H1 (cell line): ENCODE measurements at regions not wholly inside any gene's neighbourhood (a gene's known extent, or its start where the extent isn't known, plus 50 kb on each side); places are given as distances from the start of the nearest gene placed in this dataset.

ENCODE experiments used
- CTCF ChIA-PET: fragments of 300-600 bp; sonication (Branson Sonifier 250); formaldehyde crosslinking; loops from one replicate; lab custom pipeline; 2021; ENCODE audit not compliant: partially characterized antibody; lab: Charles Lee
- POLR2A ChIA-PET: fragments of 300-600 bp; sonication (Branson Sonifier 250); formaldehyde crosslinking; loops from one replicate; lab custom pipeline; 2021; ENCODE audit warnings: inconsistent platforms; ENCODE audit not compliant: partially characterized antibody; lab: Charles Lee
- DNase-seq, 2 experiments: peaks; one replicate each; pipeline versions ENCODE4 v3.0.0 to v3.0.0-alpha.2; 2010 to 2022; ENCODE audit warnings: low spot score in 2 of 2, low read depth in 1 of 2, mixed read lengths in 1 of 2
- FAIRE-seq: peaks from 2 replicates; lab custom pipeline; 2011; peaks lifted over from hg19 to GRCh38; lab: Jason Lieb, UNC
- H2AFZ ChIP-seq: 2 replicates; pipeline ENCODE4 v1.8.1; 2012; ENCODE audit warnings: low read length, inconsistent platforms
- H2AK5ac ChIP-seq: 2 replicates; pipeline ENCODE4 v1.6.1; 2013; ENCODE audit warnings: low read depth, low read length
- H2BK120ac ChIP-seq: replicated peaks from 2 replicates; pipeline ENCODE3; 2013; ENCODE audit warnings: low read depth, low read length, inconsistent platforms
- H2BK12ac ChIP-seq: 2 replicates; pipeline ENCODE4 v1.6.1; 2013; ENCODE audit warnings: low read depth, low read length
- H2BK15ac ChIP-seq: 2 replicates; pipeline ENCODE4 v1.6.1; 2013; ENCODE audit warnings: low read length
- H2BK20ac ChIP-seq: 2 replicates; pipeline ENCODE4 v1.6.1; 2013; ENCODE audit warnings: low read length
- H2BK5ac ChIP-seq: 2 replicates; pipeline ENCODE4 v1.6.1; 2013; ENCODE audit warnings: low read depth, low read length
- H3K14ac ChIP-seq: 2 replicates; pipeline ENCODE4 v1.6.1; 2013; ENCODE audit warnings: inconsistent platforms; ENCODE audit not compliant: insufficient read length
- H3K18ac ChIP-seq: 2 replicates; pipeline ENCODE4 v1.6.1; 2013; ENCODE audit warnings: low read length; ENCODE audit errors: extremely low read depth
- H3K23ac ChIP-seq: 2 replicates; pipeline ENCODE4 v1.6.1; 2013; ENCODE audit warnings: inconsistent platforms; ENCODE audit not compliant: insufficient read length
- H3K23me2 ChIP-seq: 2 replicates; pipeline ENCODE4 v1.6.1; 2013; ENCODE audit warnings: low read depth, low read length
- H3K27ac ChIP-seq: 2 replicates; pipeline ENCODE4 v1.6.1; 2011; ENCODE audit warnings: low read depth, low read length, inconsistent platforms
- H3K27me3 ChIP-seq, 4 experiments: replicated peaks in 1 of 4; 1 replicate in 1 of 4; 2 replicates in 3 of 4; pipeline versions ENCODE4 v1.6.1 to v1.8.1; 2011 to 2013; ENCODE audit warnings: low read length in 3 of 4, mild to moderate bottlenecking in 3 of 4, inconsistent platforms in 2 of 4, mixed read lengths in 2 of 4, moderate library complexity in 1 of 4; ENCODE audit not compliant: control insufficient read depth in 3 of 4, insufficient read depth in 3 of 4; ENCODE audit errors: extremely low read depth in 1 of 4
- H3K36me3 ChIP-seq, 4 experiments: 2 replicates each; pipeline versions ENCODE4 v1.6.1 to v1.8.1; 2011 to 2013; ENCODE audit warnings: mild to moderate bottlenecking in 4 of 4, low read length in 3 of 4, moderate library complexity in 2 of 4, control low read depth in 1 of 4, inconsistent platforms in 1 of 4; ENCODE audit not compliant: insufficient read depth in 4 of 4, control insufficient read depth in 2 of 4
- H3K4ac ChIP-seq: replicated peaks from 2 replicates; pipeline ENCODE3; 2013; ENCODE audit warnings: low read length, low read depth, mixed read lengths, inconsistent platforms; ENCODE audit not compliant: insufficient read length
- H3K4me1 ChIP-seq, 4 experiments: replicated peaks in 1 of 4; 1 replicate in 1 of 4; 2 replicates in 3 of 4; pipeline versions ENCODE4 v1.6.1 to v1.8.1; 2011 to 2013; ENCODE audit warnings: low read length in 3 of 4, inconsistent platforms in 2 of 4, mixed read lengths in 1 of 4; ENCODE audit not compliant: insufficient read depth in 4 of 4, control insufficient read depth in 3 of 4
- H3K4me2 ChIP-seq, 2 experiments: 2 replicates each; pipeline versions ENCODE4 v1.6.1 to v1.8.1; 2011 to 2013; ENCODE audit warnings: low read depth in 2 of 2, low read length in 2 of 2, control low read depth in 1 of 2, inconsistent platforms in 1 of 2, mild to moderate bottlenecking in 1 of 2; ENCODE audit not compliant: insufficient read depth in 1 of 2
- H3K4me3 ChIP-seq, 4 experiments: fragments of 200-600, 300-600 bp in 1 of 4; sonication (generic), shearing (Covaris generic), sonication (Bioruptor Twin) in 1 of 4; 2 replicates each; pipeline versions ENCODE4 v1.5.1 to v1.8.1; 2011 to 2016; ENCODE audit warnings: low read length in 4 of 4, low read depth in 3 of 4, control low read depth in 2 of 4, inconsistent platforms in 2 of 4, mild to moderate bottlenecking in 2 of 4, mixed read lengths in 1 of 4, moderate library complexity in 1 of 4; ENCODE audit not compliant: insufficient read depth in 2 of 4; ENCODE audit errors: extremely low read depth in 1 of 4
- H3K56ac ChIP-seq: replicated peaks from 2 replicates; pipeline ENCODE3; 2013; ENCODE audit warnings: low read depth, mild to moderate bottlenecking, mixed read lengths, low read length, inconsistent platforms; ENCODE audit not compliant: insufficient read length
- H3K79me1 ChIP-seq: 2 replicates; pipeline ENCODE4 v1.6.1; 2013; ENCODE audit warnings: low read depth, low read length, control low read depth
- H3K79me2 ChIP-seq, 2 experiments: 2 replicates each; pipeline versions ENCODE4 v1.6.1 to v1.8.1; 2012 to 2013; ENCODE audit warnings: low read length in 2 of 2, mild to moderate bottlenecking in 2 of 2, inconsistent platforms in 1 of 2; ENCODE audit not compliant: insufficient read depth in 2 of 2, control insufficient read depth in 1 of 2
- H3K9ac ChIP-seq, 4 experiments: replicated peaks in 1 of 4; 1 replicate in 1 of 4; 2 replicates in 3 of 4; pipeline versions ENCODE4 v1.6.1 to v1.8.1; 2011 to 2013; ENCODE audit warnings: low read depth in 3 of 4, low read length in 3 of 4, control low read depth in 2 of 4, mild to moderate bottlenecking in 2 of 4, moderate library complexity in 2 of 4, inconsistent platforms in 1 of 4; ENCODE audit errors: extremely low read depth in 1 of 4
- H3K9me3 ChIP-seq, 2 experiments: 2 replicates each; pipeline versions ENCODE4 v1.6.1 to v1.8.1; 2012 to 2013; ENCODE audit warnings: mild to moderate bottlenecking in 2 of 2, moderate library complexity in 2 of 2, control low read depth in 1 of 2, inconsistent platforms in 1 of 2, low read depth in 1 of 2, low read length in 1 of 2, mixed read lengths in 1 of 2; ENCODE audit not compliant: insufficient read depth in 2 of 2
- H4K20me1 ChIP-seq, 2 experiments: replicated peaks in 1 of 2; 2 replicates each; pipeline versions ENCODE3 to v1.8.1; 2011 to 2013; ENCODE audit warnings: inconsistent platforms in 2 of 2, low read length in 2 of 2, mild to moderate bottlenecking in 1 of 2; ENCODE audit not compliant: insufficient read depth in 2 of 2, control insufficient read depth in 1 of 2
- H4K5ac ChIP-seq: 2 replicates; pipeline ENCODE4 v1.6.1; 2013; ENCODE audit warnings: low read length, low read depth, mixed read lengths, inconsistent platforms; ENCODE audit not compliant: insufficient read length
- H4K8ac ChIP-seq: 2 replicates; pipeline ENCODE4 v1.8.0; 2013; ENCODE audit warnings: mild to moderate bottlenecking, moderate library complexity, low read length, inconsistent platforms; ENCODE audit not compliant: insufficient read depth; ENCODE audit errors: extremely low read depth
- H4K91ac ChIP-seq: replicated peaks from 2 replicates; pipeline ENCODE3; 2013; ENCODE audit warnings: low read length, mixed read lengths, inconsistent platforms; ENCODE audit not compliant: insufficient read length
- ASH2L ChIP-seq: fragments of 200-600, 300-600 bp; sonication (generic); IDR thresholded peaks from one replicate; pipeline ENCODE4 v1.7.1; 2017; ENCODE audit warnings: low read length
- CBX5 ChIP-seq: fragments of 300-800, 300-1000 bp; sonication (generic); IDR thresholded peaks from 2 replicates; pipeline ENCODE4 v1.7.1; 2016; ENCODE audit warnings: antibody characterized with exemption, low read length, low read depth
- CHD1 ChIP-seq: IDR thresholded peaks from 2 replicates; pipeline ENCODE4 v1.6.1; 2012; ENCODE audit warnings: low read depth, low read length, improper control_type of control experiment
- CHD2 ChIP-seq: IDR thresholded peaks from 2 replicates; pipeline ENCODE4 v1.6.1; 2012; ENCODE audit warnings: low read length, improper control_type of control experiment
- EGR1 ChIP-seq: IDR thresholded peaks from 2 replicates; pipeline ENCODE4 v1.6.1; 2011; ENCODE audit warnings: low read depth, low read length, borderline replicate concordance
- EZH2 ChIP-seq: fragments of 200-600 bp; sonication (generic); IDR thresholded peaks from 2 replicates; pipeline ENCODE4 v1.7.1; 2012; ENCODE audit warnings: low read depth, mild to moderate bottlenecking, moderate library complexity, low read length, inconsistent platforms; ENCODE audit not compliant: severe bottlenecking
- GABPA ChIP-seq: IDR thresholded peaks from 2 replicates; pipeline ENCODE4 v1.6.1; 2011; ENCODE audit warnings: mild to moderate bottlenecking, low read length, moderate library complexity, borderline replicate concordance; ENCODE audit not compliant: insufficient read depth
- HDAC6 ChIP-seq: IDR thresholded peaks from one replicate; pipeline ENCODE4 v1.7.1; 2012; ENCODE audit warnings: low read depth, mild to moderate bottlenecking, inconsistent platforms, low read length, moderate library complexity
- RBBP5 ChIP-seq: IDR thresholded peaks from 2 replicates; pipeline ENCODE4 v1.7.1; 2012; ENCODE audit warnings: low read depth, mild to moderate bottlenecking, inconsistent platforms, low read length, moderate library complexity, borderline replicate concordance
- SAP30 ChIP-seq: fragments of 300-600 bp; sonication (generic); IDR thresholded peaks from 2 replicates; pipeline ENCODE4 v1.7.1; 2012; ENCODE audit warnings: low read length, moderate library complexity, mild to moderate bottlenecking, inconsistent platforms; ENCODE audit not compliant: insufficient read depth, insufficient replicate concordance
- SP1 ChIP-seq: IDR thresholded peaks from 2 replicates; pipeline ENCODE4 v1.6.1; 2011; ENCODE audit warnings: low read depth, low read length
- TCF12 ChIP-seq: IDR thresholded peaks from 2 replicates; pipeline ENCODE4 v1.6.1; 2011; ENCODE audit warnings: low read depth, mild to moderate bottlenecking, low read length
- WGBS, 2 experiments: shearing (Covaris generic) in 1 of 2; methylation state at CpG; one replicate each; pipeline versions ENCODE4 v1.1.6 to v1.1.7; 2013 to 2015; ENCODE audit warnings: low lambda C conversion rate in 2 of 2, mixed read lengths in 2 of 2, inconsistent platforms in 1 of 2, low coverage in 1 of 2, missing lambda C conversion rate in 1 of 2; ENCODE audit not compliant: insufficient replicate concordance in 2 of 2, insufficient coverage in 1 of 2, insufficient read length in 1 of 2; ENCODE audit errors: extremely low coverage in 1 of 2, missing lambda C conversion rate in 1 of 2; 5-methylcytosine and 5-hydroxymethylcytosine counted together

- no peak overlapping the region for H3K9ac ChIP-seq
- no peak overlapping the region for H2AFZ ChIP-seq
- no peak overlapping the region for H2BK20ac ChIP-seq
- H2BK15ac ChIP-seq = no peak overlapping the region
- H3K79me2 ChIP-seq = no peaks in the 10 kb centered on the region
- WGBS, 2 experiments = 92% methylated on average over 2 of the region's 2 CpGs; no CpG with 5 or more reads in 1 of the 2 experiments
- DNase-seq (no peak), FAIRE-seq (no peak)
- H4K20me1 ChIP-seq = no peaks in the 10 kb centered on the region
- no peak overlapping the region for H3K56ac ChIP-seq
- no peak overlapping the region for H3K23ac ChIP-seq
- no peaks in the 10 kb centered on the region for H3K4me1 ChIP-seq
- H3K27me3 ChIP-seq = no peaks in the 10 kb centered on the region
- H3K79me1 ChIP-seq = no peaks in the 10 kb centered on the region
- H4K91ac ChIP-seq = no peak overlapping the region
- no peak overlapping the region for H3K4ac ChIP-seq
- ChIA-PET POLR2A (interaction anchor here (0.6 kb wide), 1 partner anchor 555 kb away, joined by 3 read pairs; no protein-coding TSS in a partner anchor), CTCF (interaction anchor here (1.0 kb wide), 1 partner anchor 101 kb away, joined by 3 read pairs; no protein-coding TSS in a partner anchor)
- H2BK12ac ChIP-seq = no peak overlapping the region
- H2AK5ac ChIP-seq = no peak overlapping the region
- no peak overlapping the region; the same call in 1 of the 2 replicates for H2BK5ac ChIP-seq
- no peak overlapping the region for H4K8ac ChIP-seq
- no peaks in the 10 kb centered on the region for H3K9me3 ChIP-seq
- TF ChIP-seq TCF12 = no peak
- TF ChIP-seq EZH2 = no peak
- TF ChIP-seq EGR1 = no peak
- TF ChIP-seq RBBP5 = no peak
- TF ChIP-seq CBX5 = no peak
- TF ChIP-seq ASH2L = no peak
- no peak for TF ChIP-seq CHD2
- no peak for TF ChIP-seq SP1
- no peak for TF ChIP-seq HDAC6
- no peak for TF ChIP-seq CHD1
- no peak for TF ChIP-seq SAP30
- TF ChIP-seq GABPA = no peak
- H3K23me2 ChIP-seq = no peaks in the 10 kb centered on the region
- no peak overlapping the region for H3K4me3 ChIP-seq
- H3K18ac ChIP-seq = no peak overlapping the region
- H3K4me2 ChIP-seq = no peak overlapping the region
- H2BK120ac ChIP-seq = no peak overlapping the region
- H3K36me3 ChIP-seq = no peaks in the 10 kb centered on the region
- H4K5ac ChIP-seq = no peak overlapping the region
- H3K27ac ChIP-seq = no peak overlapping the region
- no peak overlapping the region for H3K14ac ChIP-seq
Observed at GRCh38 chr15:62946940-62947339, 95.6 kb upstream of the TPM1 start.
